NCI-H146 treated with DMSO at 0.1 percent for 48 hours (cell line): ENCODE measurements at regions not wholly inside any gene's neighbourhood (a gene's known extent, or its start where the extent isn't known, plus 50 kb on each side); places are given as distances from the start of the nearest gene placed in this dataset.
"Not testable (repeated sequence)": the region's sequence is repeated elsewhere in the genome, so short reads cannot be mapped to it uniquely, and the experiment has no call there.

ENCODE experiments used
- DNase-seq: peaks from one replicate; lab custom pipeline; 2025; ENCODE audit not compliant: unreplicated experiment; lab: John Stamatoyannopoulos, UW

GRCh38 chr21:30104241-30104640 lies 62.4 kb downstream of the CLDN17 start:
- no peak for DNase-seq

- peak; percentile 75 for DNase-seq
These were observed 63.7 kb downstream of the CLDN17 start for GRCh38 chr21:30102871-30103270.

- no peak for DNase-seq
These were observed 64.6 kb downstream of the CLDN17 start for GRCh38 chr21:30101967-30102366.

GRCh38 chr21:30097791-30098190 lies 68.8 kb downstream of the CLDN17 start:
- no peak for DNase-seq

- DNase-seq, result no peak
These were observed 83.2 kb downstream of the CLDN17 start for GRCh38 chr21:30083225-30083945.

- no peak for DNase-seq
These were observed 85.1 kb downstream of the CLDN17 start for GRCh38 chr21:30081506-30081905.

- no peak for DNase-seq
These were observed 94.1 kb downstream of the CLDN17 start for GRCh38 chr21:30072496-30072895.

GRCh38 chr21:30058928-30059327 lies 107.7 kb downstream of the CLDN17 start:
- DNase-seq, result no peak

GRCh38 chr21:30057108-30057507 lies 109.5 kb downstream of the CLDN17 start:
- DNase-seq, result no peak

GRCh38 chr21:30048570-30048969 lies 108.8 kb upstream of the GRIK1 start:
- no peak for DNase-seq

- peak; percentile 4 for DNase-seq
These were observed 104.8 kb upstream of the GRIK1 start for GRCh38 chr21:30044447-30045064.

GRCh38 chr21:30042443-30042842 lies 102.6 kb upstream of the GRIK1 start:
- DNase-seq, result no peak

- no peak for DNase-seq
These were observed 93.6 kb upstream of the GRIK1 start for GRCh38 chr21:30033441-30033840.

GRCh38 chr21:30030416-30030815 lies 90.6 kb upstream of the GRIK1 start:
- no peak for DNase-seq

- DNase-seq, result no peak
These were observed 88.7 kb upstream of the GRIK1 start for GRCh38 chr21:30028537-30028936.

GRCh38 chr21:30027986-30028385 lies 88.2 kb upstream of the GRIK1 start:
- no peak for DNase-seq

GRCh38 chr21:30023056-30023455 lies 83.3 kb upstream of the GRIK1 start:
- DNase-seq, result not testable (repeated sequence)

GRCh38 chr21:30014886-30015285 lies 75.1 kb upstream of the GRIK1 start:
- DNase-seq, result no peak

- no peak for DNase-seq
These were observed 51.8 kb upstream of the GRIK1 start for GRCh38 chr21:29991624-29992023.

GRCh38 chr21:29989634-29990234 lies 49.9 kb upstream of the GRIK1 start:
- no peak for DNase-seq
